HEK293 (cell line): ENCODE measurements at regions not wholly inside any gene's neighbourhood (a gene's known extent, or its start where the extent isn't known, plus 50 kb on each side); places are given as distances from the start of the nearest gene placed in this dataset.
"Not testable (repeated sequence)": the region's sequence is repeated elsewhere in the genome, so short reads cannot be mapped to it uniquely, and the experiment has no call there.

Experiments
- CTCF ChIA-PET: fragments of 350-600 bp; formaldehyde crosslinking; extraction: SDS; loops from one replicate; lab custom pipeline; 2021; ENCODE audit warnings: antibody characterized with exemption; lab: Yijun Ruan, JAX
- POLR2A ChIA-PET: fragments of 300-600 bp; formaldehyde crosslinking; extraction: SDS; loops from one replicate; lab custom pipeline; 2020; ENCODE audit warnings: antibody characterized with exemption, inconsistent platforms; lab: Yijun Ruan, JAX
- H3K27ac ChIP-seq: fragments of 200-500 bp; sonication (Bioruptor generic); 2 replicates; pipeline ENCODE4 v1.5.1; 2014; ENCODE audit warnings: low read depth, low read length, control low read depth, inconsistent platforms; ENCODE audit errors: extremely low read depth
- H3K36me3 ChIP-seq, 2 experiments: fragments of 200-500 bp in 1 of 2; sonication (Bioruptor generic) in 1 of 2; 1 replicate in 1 of 2; 2 replicates in 1 of 2; pipeline ENCODE4 v1.5.1; 2014 to 2017; ENCODE audit warnings: inconsistent platforms in 2 of 2, low read length in 2 of 2; ENCODE audit not compliant: control insufficient read depth in 2 of 2, insufficient read depth in 1 of 2
- H3K4me1 ChIP-seq: fragments of 200-500 bp; sonication (Bioruptor generic); 2 replicates; pipeline ENCODE4 v1.5.1; 2014; ENCODE audit warnings: mild to moderate bottlenecking, low read length, inconsistent platforms; ENCODE audit not compliant: control insufficient read depth, insufficient read depth
- H3K4me3 ChIP-seq: 2 replicates; pipeline ENCODE4 v1.5.1; 2011; ENCODE audit warnings: low read depth, mild to moderate bottlenecking, control low read depth, low read length, moderate library complexity
- H3K9me3 ChIP-seq: fragments of 200-500 bp; sonication (Bioruptor generic); 2 replicates; pipeline ENCODE4 v1.5.1; 2014; ENCODE audit warnings: low read depth, low read length, inconsistent platforms; ENCODE audit not compliant: control insufficient read depth, insufficient read depth
- BCL11B ChIP-seq: fragments of 450-650 bp; formaldehyde crosslinking; IDR thresholded peaks from 2 replicates; pipeline ENCODE4 v1.5.1; 2016; ENCODE audit warnings: low read depth, missing biosample characterization, missing genetic modification characterization
- GFI1B ChIP-seq: fragments of 450-650 bp; formaldehyde crosslinking; IDR thresholded peaks from 2 replicates; pipeline ENCODE4 v1.5.1; 2016; ENCODE audit warnings: missing biosample characterization, missing genetic modification characterization
- PRDM1 ChIP-seq: fragments of 450-650 bp; formaldehyde crosslinking; IDR thresholded peaks from 2 replicates; pipeline ENCODE4; 2016; ENCODE audit warnings: missing biosample characterization, missing genetic modification characterization
- YY1 ChIP-seq: fragments of 450-650 bp; formaldehyde crosslinking; IDR thresholded peaks from 2 replicates; pipeline ENCODE4 v1.5.1; 2018; ENCODE audit warnings: missing biosample characterization, missing genetic modification characterization
- ZBTB1 ChIP-seq: fragments of 450-650 bp; formaldehyde crosslinking; IDR thresholded peaks from 2 replicates; pipeline ENCODE4 v1.5.1; 2016; ENCODE audit warnings: missing biosample characterization, missing genetic modification characterization
- ZBTB8A ChIP-seq: fragments of 450-650 bp; formaldehyde crosslinking; IDR thresholded peaks from 2 replicates; pipeline ENCODE4 v1.5.1; 2016; ENCODE audit warnings: missing biosample characterization, missing genetic modification characterization
- ZFP69B ChIP-seq: fragments of 450-650 bp; formaldehyde crosslinking; IDR thresholded peaks from 2 replicates; pipeline ENCODE4 v1.5.1; 2016; ENCODE audit warnings: missing biosample characterization, missing genetic modification characterization
- ZNF112 ChIP-seq: fragments of 450-650 bp; formaldehyde crosslinking; IDR thresholded peaks from 2 replicates; pipeline ENCODE4 v1.5.0; 2017; ENCODE audit warnings: missing biosample characterization, missing genetic modification characterization
- ZNF114 ChIP-seq: fragments of 450-650 bp; formaldehyde crosslinking; IDR thresholded peaks from 2 replicates; pipeline ENCODE4 v1.5.0; 2017; ENCODE audit warnings: missing biosample characterization, missing genetic modification characterization
- ZNF146 ChIP-seq: fragments of 450-650 bp; formaldehyde crosslinking; IDR thresholded peaks from 2 replicates; pipeline ENCODE4 v1.5.1; 2016; ENCODE audit warnings: missing biosample characterization, missing genetic modification characterization
- ZNF155 ChIP-seq: fragments of 450-650 bp; formaldehyde crosslinking; IDR thresholded peaks from 2 replicates; pipeline ENCODE4 v1.5.1; 2016; ENCODE audit warnings: missing biosample characterization, missing genetic modification characterization
- ZNF223 ChIP-seq: fragments of 450-650 bp; formaldehyde crosslinking; IDR thresholded peaks from 2 replicates; pipeline ENCODE4 v1.5.1; 2016; ENCODE audit warnings: missing biosample characterization, missing genetic modification characterization
- ZNF394 ChIP-seq: fragments of 450-650 bp; formaldehyde crosslinking; IDR thresholded peaks from 2 replicates; pipeline ENCODE4 v1.5.1; 2016; ENCODE audit warnings: missing biosample characterization, missing genetic modification characterization, mild to moderate bottlenecking, moderate library complexity, borderline replicate concordance
- ZNF561 ChIP-seq: fragments of 450-650 bp; IDR thresholded peaks from 2 replicates; pipeline ENCODE4 v1.5.1; 2018; ENCODE audit warnings: missing biosample characterization, missing genetic modification characterization, borderline replicate concordance
- TF ChIP-seq, protein P1 (sequence below): fragments of 450-650 bp; formaldehyde crosslinking; IDR thresholded peaks from 2 replicates; pipeline ENCODE4 v1.5.1; 2016; ENCODE audit warnings: missing biosample characterization, missing genetic modification characterization
- TF ChIP-seq, protein P2 (sequence below): fragments of 450-650 bp; formaldehyde crosslinking; IDR thresholded peaks from 2 replicates; pipeline ENCODE4 v1.5.1; 2016; ENCODE audit warnings: missing biosample characterization, missing genetic modification characterization
- TF ChIP-seq, protein P3 (sequence below): fragments of 450-650 bp; formaldehyde crosslinking; conservative IDR thresholded peaks from 2 replicates; pipeline ENCODE4 v1.5.1; 2016; ENCODE audit warnings: low read depth, missing biosample characterization, missing genetic modification characterization
- TF ChIP-seq, protein P4 (sequence below): fragments of 450-650 bp; formaldehyde crosslinking; IDR thresholded peaks from 2 replicates; pipeline ENCODE4 v1.5.1; 2016; ENCODE audit warnings: missing biosample characterization, missing genetic modification characterization

DNA sequence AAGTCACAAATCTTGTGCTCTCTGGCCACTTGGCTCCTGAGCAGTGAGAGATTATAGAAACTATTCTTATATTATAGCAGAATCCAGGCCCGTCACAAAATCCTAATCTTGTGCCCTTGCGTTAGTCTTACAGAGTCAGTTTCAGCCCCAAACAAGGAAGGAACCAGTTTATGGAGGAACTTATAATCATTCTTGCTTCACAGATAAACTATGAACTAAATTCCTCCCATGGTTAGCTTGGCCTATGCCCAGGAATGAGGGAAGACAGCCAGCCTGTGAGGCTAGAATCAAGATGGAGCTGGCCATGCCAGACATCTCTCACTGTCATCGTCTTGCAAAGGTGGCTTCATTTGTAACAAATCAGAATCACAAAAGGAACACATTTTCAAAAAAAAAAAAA lies 199.7 kb upstream of the PITRM1 start:
- POLR2A ChIA-PET, result no interaction called here

DNA sequence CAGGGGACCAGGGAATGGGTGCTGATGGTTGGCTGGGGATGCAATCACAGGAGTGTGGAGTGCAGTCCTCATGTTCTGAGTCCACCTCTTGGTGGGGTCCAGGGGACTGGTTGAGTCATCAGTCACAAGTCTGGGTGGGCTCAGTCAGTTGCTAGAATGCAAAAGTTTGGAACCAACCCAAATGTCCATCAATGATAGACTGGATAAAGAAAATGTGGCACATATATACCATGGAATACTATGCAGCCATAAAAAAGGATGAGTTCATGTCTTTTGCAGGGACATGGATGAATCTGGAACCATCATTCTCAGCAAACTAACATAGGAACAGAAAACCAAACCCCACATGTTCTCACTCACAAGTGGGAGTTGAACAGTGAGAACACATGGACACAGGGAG lies 199.0 kb upstream of the PITRM1 start:
- H3K4me1 ChIP-seq, H3K27ac ChIP-seq, CTCF ChIA-PET, H3K4me3 ChIP-seq, H3K36me3 ChIP-seq: not testable (repeated sequence)
- TF ChIP-seq ZNF146 (tag by site-specific recombination), result peak; percentile 79
- TF ChIP-seq, all 188 proteins: peak for 1; not testable (repeated sequence) for 187
- POLR2A ChIA-PET, H3K9me3 ChIP-seq: not testable (repeated sequence)

More for the DNA sequence above, 199.7 kb upstream of the PITRM1 start:
- H3K27ac ChIP-seq, result no peak overlapping the region
- no peaks in the 10 kb centered on the region for H3K4me1 ChIP-seq
- H3K9me3 ChIP-seq, result no peaks in the 10 kb centered on the region
- H3K4me3 ChIP-seq, result no peak overlapping the region
- H3K36me3 ChIP-seq, result no peaks in the 10 kb centered on the region
- TF ChIP-seq ZNF155, result no peak
- no peak for TF ChIP-seq YY1 (tag by site-specific recombination)
- TF ChIP-seq BCL11B (tag by site-specific recombination), result no peak
- TF ChIP-seq, protein P1, sequence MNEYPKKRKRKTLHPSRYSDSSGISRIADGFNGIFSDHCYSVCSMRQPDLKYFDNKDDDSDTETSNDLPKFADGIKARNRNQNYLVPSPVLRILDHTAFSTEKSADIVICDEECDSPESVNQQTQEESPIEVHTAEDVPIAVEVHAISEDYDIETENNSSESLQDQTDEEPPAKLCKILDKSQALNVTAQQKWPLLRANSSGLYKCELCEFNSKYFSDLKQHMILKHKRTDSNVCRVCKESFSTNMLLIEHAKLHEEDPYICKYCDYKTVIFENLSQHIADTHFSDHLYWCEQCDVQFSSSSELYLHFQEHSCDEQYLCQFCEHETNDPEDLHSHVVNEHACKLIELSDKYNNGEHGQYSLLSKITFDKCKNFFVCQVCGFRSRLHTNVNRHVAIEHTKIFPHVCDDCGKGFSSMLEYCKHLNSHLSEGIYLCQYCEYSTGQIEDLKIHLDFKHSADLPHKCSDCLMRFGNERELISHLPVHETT (tag by site-specific recombination), result no peak
- TF ChIP-seq ZBTB1 (tag by site-specific recombination), result no peak
- TF ChIP-seq ZBTB8A (tag by site-specific recombination), result no peak
- TF ChIP-seq GFI1B (tag by site-specific recombination), result no peak
- TF ChIP-seq ZNF114 (tag by site-specific recombination), result no peak
- TF ChIP-seq ZNF394 (tag by site-specific recombination), result no peak
- no peak for TF ChIP-seq ZNF223
- TF ChIP-seq, protein P2, sequence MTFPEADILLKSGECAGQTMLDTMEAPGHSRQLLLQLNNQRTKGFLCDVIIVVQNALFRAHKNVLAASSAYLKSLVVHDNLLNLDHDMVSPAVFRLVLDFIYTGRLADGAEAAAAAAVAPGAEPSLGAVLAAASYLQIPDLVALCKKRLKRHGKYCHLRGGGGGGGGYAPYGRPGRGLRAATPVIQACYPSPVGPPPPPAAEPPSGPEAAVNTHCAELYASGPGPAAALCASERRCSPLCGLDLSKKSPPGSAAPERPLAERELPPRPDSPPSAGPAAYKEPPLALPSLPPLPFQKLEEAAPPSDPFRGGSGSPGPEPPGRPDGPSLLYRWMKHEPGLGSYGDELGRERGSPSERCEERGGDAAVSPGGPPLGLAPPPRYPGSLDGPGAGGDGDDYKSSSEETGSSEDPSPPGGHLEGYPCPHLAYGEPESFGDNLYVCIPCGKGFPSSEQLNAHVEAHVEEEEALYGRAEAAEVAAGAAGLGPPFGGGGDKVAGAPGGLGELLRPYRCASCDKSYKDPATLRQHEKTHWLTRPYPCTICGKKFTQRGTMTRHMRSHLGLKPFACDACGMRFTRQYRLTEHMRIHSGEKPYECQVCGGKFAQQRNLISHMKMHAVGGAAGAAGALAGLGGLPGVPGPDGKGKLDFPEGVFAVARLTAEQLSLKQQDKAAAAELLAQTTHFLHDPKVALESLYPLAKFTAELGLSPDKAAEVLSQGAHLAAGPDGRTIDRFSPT, result no peak
- TF ChIP-seq, protein P3, sequence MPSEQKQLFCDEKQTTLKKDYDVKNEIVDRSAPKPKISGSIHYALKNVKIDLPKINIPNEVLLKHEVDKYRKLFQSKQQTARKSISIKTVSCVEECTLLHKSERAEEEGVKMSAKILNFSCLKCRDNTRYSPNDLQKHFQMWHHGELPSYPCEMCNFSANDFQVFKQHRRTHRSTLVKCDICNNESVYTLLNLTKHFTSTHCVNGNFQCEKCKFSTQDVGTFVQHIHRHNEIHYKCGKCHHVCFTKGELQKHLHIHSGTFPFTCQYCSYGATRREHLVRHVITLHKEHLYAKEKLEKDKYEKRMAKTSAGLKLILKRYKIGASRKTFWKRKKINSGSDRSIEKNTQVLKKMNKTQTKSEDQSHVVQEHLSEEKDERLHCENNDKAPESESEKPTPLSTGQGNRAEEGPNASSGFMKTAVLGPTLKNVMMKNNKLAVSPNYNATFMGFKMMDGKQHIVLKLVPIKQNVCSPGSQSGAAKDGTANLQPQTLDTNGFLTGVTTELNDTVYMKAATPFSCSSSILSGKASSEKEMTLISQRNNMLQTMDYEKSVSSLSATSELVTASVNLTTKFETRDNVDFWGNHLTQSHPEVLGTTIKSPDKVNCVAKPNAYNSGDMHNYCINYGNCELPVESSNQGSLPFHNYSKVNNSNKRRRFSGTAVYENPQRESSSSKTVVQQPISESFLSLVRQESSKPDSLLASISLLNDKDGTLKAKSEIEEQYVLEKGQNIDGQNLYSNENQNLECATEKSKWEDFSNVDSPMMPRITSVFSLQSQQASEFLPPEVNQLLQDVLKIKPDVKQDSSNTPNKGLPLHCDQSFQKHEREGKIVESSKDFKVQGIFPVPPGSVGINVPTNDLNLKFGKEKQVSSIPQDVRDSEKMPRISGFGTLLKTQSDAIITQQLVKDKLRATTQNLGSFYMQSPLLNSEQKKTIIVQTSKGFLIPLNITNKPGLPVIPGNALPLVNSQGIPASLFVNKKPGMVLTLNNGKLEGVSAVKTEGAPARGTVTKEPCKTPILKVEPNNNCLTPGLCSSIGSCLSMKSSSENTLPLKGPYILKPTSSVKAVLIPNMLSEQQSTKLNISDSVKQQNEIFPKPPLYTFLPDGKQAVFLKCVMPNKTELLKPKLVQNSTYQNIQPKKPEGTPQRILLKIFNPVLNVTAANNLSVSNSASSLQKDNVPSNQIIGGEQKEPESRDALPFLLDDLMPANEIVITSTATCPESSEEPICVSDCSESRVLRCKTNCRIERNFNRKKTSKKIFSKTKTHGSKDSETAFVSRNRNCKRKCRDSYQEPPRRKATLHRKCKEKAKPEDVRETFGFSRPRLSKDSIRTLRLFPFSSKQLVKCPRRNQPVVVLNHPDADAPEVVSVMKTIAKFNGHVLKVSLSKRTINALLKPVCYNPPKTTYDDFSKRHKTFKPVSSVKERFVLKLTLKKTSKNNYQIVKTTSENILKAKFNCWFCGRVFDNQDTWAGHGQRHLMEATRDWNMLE, result no peak
- TF ChIP-seq ZNF112, result no peak
- TF ChIP-seq, protein P4, sequence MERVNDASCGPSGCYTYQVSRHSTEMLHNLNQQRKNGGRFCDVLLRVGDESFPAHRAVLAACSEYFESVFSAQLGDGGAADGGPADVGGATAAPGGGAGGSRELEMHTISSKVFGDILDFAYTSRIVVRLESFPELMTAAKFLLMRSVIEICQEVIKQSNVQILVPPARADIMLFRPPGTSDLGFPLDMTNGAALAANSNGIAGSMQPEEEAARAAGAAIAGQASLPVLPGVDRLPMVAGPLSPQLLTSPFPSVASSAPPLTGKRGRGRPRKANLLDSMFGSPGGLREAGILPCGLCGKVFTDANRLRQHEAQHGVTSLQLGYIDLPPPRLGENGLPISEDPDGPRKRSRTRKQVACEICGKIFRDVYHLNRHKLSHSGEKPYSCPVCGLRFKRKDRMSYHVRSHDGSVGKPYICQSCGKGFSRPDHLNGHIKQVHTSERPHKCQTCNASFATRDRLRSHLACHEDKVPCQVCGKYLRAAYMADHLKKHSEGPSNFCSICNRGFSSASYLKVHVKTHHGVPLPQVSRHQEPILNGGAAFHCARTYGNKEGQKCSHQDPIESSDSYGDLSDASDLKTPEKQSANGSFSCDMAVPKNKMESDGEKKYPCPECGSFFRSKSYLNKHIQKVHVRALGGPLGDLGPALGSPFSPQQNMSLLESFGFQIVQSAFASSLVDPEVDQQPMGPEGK (tag by site-specific recombination), result no peak
- TF ChIP-seq PRDM1 (tag by site-specific recombination), result no peak
- no peak for TF ChIP-seq ZFP69B (tag by site-specific recombination)
- no peak for TF ChIP-seq ZNF561 (tag by site-specific recombination)
- CTCF ChIA-PET, result no interaction called here
